Parathyroid adenoma (tissue), 2 donors: ENCODE measurements at regions not wholly inside any gene's neighbourhood (a gene's known extent, or its start where the extent isn't known, plus 50 kb on each side); places are given as distances from the start of the nearest gene placed in this dataset.

Experiments
- H2AFZ ChIP-seq: fragments of 300-600 bp; sonication (generic); one replicate; pipeline ENCODE4 v1.7.0; 2017; ENCODE audit warnings: antibody characterized with exemption, mild to moderate bottlenecking
- H3K27ac ChIP-seq: fragments of 300-600 bp; sonication (generic); one replicate; pipeline ENCODE4 v1.7.0; 2017
- H3K27me3 ChIP-seq: fragments of 300-600 bp; sonication (generic); one replicate; pipeline ENCODE4 v1.7.0; 2017; ENCODE audit warnings: low read length; ENCODE audit not compliant: control insufficient read depth, insufficient read depth
- H3K36me3 ChIP-seq: fragments of 300-600 bp; sonication (generic); one replicate; pipeline ENCODE4 v1.7.0; 2017; ENCODE audit warnings: low read length; ENCODE audit not compliant: control insufficient read depth, insufficient read depth
- H3K4me1 ChIP-seq: fragments of 300-600 bp; sonication (generic); one replicate; pipeline ENCODE4 v1.7.0; 2017; ENCODE audit warnings: control low read depth
- H3K4me2 ChIP-seq: fragments of 300-600 bp; sonication (generic); one replicate; pipeline ENCODE4 v1.7.0; 2017; ENCODE audit warnings: low read length
- H3K4me3 ChIP-seq: fragments of 300-600 bp; sonication (generic); one replicate; pipeline ENCODE4 v1.7.0; 2017; ENCODE audit warnings: low read depth, low read length
- H3K79me2 ChIP-seq: fragments of 300-600 bp; sonication (generic); one replicate; pipeline ENCODE4 v1.7.0; 2017; ENCODE audit warnings: control low read depth
- H3K9ac ChIP-seq: fragments of 300-600 bp; sonication (generic); one replicate; pipeline ENCODE4 v1.7.0; 2017; ENCODE audit warnings: mild to moderate bottlenecking
- H3K9me3 ChIP-seq: fragments of 300-600 bp; sonication (generic); one replicate; pipeline ENCODE4 v1.7.0; 2017; ENCODE audit warnings: low read length; ENCODE audit not compliant: control insufficient read depth
- TF ChIP-seq, protein P1 (sequence below): fragments of 300-600 bp; sonication (generic); IDR thresholded peaks from one replicate; pipeline ENCODE4 v1.7.0; 2017; ENCODE audit warnings: antibody characterized with exemption, mild to moderate bottlenecking
- donor health status: primary hyperparathyroidism.

DNA sequence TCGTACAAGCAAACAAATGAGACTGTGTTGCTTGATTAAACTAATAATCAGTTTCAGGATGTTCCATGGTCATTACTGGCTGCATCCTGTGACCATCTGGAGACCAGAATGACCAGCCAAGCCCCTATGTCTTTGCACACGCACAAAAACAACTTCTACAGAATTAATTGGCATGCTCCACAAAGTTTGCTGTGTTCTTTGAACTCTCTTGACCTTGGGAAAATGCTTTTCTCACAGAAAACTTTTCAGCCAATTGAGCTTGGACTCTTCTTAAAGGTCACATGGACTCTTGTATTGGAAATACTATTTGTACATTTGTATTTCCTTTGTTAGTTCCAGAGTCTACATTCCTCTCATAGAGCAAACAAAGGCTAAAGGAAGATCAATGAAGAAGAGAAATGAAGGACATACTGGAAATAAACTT is 147.8 kb downstream of the ARRDC3 start:
- H3K79me2 ChIP-seq = no peaks in the 10 kb centered on the region
- no peak overlapping the region for H3K27ac ChIP-seq
- TF ChIP-seq, protein P1, sequence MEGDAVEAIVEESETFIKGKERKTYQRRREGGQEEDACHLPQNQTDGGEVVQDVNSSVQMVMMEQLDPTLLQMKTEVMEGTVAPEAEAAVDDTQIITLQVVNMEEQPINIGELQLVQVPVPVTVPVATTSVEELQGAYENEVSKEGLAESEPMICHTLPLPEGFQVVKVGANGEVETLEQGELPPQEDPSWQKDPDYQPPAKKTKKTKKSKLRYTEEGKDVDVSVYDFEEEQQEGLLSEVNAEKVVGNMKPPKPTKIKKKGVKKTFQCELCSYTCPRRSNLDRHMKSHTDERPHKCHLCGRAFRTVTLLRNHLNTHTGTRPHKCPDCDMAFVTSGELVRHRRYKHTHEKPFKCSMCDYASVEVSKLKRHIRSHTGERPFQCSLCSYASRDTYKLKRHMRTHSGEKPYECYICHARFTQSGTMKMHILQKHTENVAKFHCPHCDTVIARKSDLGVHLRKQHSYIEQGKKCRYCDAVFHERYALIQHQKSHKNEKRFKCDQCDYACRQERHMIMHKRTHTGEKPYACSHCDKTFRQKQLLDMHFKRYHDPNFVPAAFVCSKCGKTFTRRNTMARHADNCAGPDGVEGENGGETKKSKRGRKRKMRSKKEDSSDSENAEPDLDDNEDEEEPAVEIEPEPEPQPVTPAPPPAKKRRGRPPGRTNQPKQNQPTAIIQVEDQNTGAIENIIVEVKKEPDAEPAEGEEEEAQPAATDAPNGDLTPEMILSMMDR = no peak
- H3K4me3 ChIP-seq = no peak overlapping the region
- H3K4me2 ChIP-seq = no peak overlapping the region
- H3K9ac ChIP-seq = no peak overlapping the region
- H3K27me3 ChIP-seq = no peaks in the 10 kb centered on the region
- peaks cover 2% of the 10 kb centered on the region for H3K4me1 ChIP-seq
- H2AFZ ChIP-seq = no peak overlapping the region
- H3K9me3 ChIP-seq = no peaks in the 10 kb centered on the region
- no peaks in the 10 kb centered on the region for H3K36me3 ChIP-seq

DNA sequence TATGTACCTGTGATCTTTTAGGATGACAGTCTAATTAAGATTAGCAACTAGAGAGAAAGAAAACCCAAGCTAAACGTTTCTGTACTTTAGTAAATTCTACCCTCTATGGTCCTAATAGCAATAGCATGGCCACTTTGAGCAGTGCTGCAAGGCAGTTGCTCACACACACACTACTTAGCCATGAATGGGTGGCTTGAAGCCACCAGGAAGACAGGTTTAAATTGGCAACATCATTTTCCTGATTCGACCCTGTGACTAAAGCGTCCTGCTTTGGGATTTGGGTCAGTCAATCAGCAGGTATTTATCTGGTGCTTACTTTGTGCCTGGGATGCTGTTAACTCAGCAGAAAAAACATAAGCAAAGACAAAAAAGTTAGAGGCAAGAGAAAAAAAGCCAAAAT is 150.6 kb downstream of the ARRDC3 start:
- Histone ChIP-seq H3K9me3 (no peaks in the 10 kb centered on the region), H3K9ac (no peak overlapping the region), H3K79me2 (no peaks in the 10 kb centered on the region), H3K4me2 (no peak overlapping the region), H3K27ac (no peak overlapping the region), H2AFZ (peak overlapping the region; percentile 43), H3K4me3 (no peak overlapping the region), H3K36me3 (no peaks in the 10 kb centered on the region), H3K4me1 (peaks cover 2% of the 10 kb centered on the region), H3K27me3 (no peaks in the 10 kb centered on the region)
- TF ChIP-seq, protein P1 = no peak

DNA sequence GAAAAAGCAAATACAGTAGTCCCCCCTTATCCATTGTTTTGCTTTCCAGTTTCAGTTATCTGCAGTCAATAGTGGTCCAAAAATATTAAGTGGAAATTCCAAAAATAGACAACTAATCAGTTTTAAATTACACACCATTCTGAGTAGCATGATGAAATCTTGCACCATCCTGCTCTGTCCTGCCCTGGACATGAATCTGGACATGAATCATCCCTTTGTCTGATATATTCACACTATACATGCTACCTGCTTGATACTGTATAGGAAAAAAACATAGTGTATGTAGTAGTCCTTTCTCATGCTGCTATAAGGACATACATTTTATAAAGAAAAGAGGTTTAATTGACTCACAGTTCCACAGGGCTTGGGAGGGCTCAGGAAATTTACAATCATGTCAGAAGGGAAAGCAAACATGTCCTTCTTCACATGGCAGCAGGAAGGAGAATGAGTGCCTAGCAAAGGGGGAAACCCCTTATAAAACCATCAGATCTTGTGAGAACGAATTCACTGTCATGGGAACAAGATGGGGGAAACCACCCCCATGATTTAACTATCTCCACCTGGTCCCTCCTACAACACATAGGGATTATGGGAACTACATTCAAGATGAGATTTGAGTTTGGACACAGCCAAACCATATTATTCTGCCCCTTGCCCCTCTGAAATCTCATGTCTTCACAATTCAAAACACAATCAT is 153.9 kb downstream of the ARRDC3 start:
- Histone ChIP-seq H3K9me3 (no peaks in the 10 kb centered on the region), H3K27ac (no peak overlapping the region), H3K27me3 (no peaks in the 10 kb centered on the region), H3K79me2 (no peaks in the 10 kb centered on the region), H3K36me3 (no peaks in the 10 kb centered on the region), H3K4me1 (peaks cover 2% of the 10 kb centered on the region), H3K9ac (no peak overlapping the region), H3K4me3 (no peak overlapping the region), H2AFZ (no peak overlapping the region), H3K4me2 (no peak overlapping the region)
- TF ChIP-seq, protein P1 = no peak

DNA sequence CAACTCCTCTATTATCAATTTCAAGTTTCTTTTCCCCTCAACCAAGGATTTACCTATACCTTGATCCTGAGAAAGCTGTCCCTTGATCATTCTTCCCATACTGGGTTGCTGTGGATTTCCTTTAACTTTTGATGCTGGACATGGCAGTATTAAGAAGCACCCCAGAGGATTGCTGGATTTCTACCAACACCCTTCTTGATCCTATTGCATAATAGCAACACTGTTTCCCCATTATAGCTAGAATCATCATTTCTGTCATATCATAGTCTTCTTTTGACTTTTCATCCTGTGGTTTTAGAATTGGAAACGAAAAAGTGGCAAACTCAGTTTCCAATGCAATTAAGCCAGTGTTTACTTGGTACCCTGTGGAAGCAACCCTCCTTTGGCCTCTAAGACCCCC is 154.9 kb downstream of the ARRDC3 start:
- Histone ChIP-seq H3K4me2 (no peak overlapping the region), H3K79me2 (no peaks in the 10 kb centered on the region), H3K9ac (no peak overlapping the region), H3K4me3 (no peak overlapping the region), H2AFZ (no peak overlapping the region), H3K4me1 (peaks cover under 1% of the 10 kb centered on the region), H3K27me3 (no peaks in the 10 kb centered on the region), H3K27ac (no peak overlapping the region), H3K9me3 (no peaks in the 10 kb centered on the region), H3K36me3 (no peaks in the 10 kb centered on the region)
- TF ChIP-seq, protein P1 = no peak
